ENCODE measurements at regions not wholly inside any gene's neighbourhood (a gene's known extent, or its start where the extent isn't known, plus 50 kb on each side); places are given as distances from the start of the nearest gene placed in this dataset.

GRCh38 chr9:107717529-107718314 is 228.2 kb upstream of the KLF4 start:
- H3K9ac ChIP-seq (ENCODE audit: low read length) = no peak overlapping the region
- H3K27ac ChIP-seq (ENCODE audit: low read depth, low read length) = no peak overlapping the region
- no peaks in the 10 kb centered on the region for H3K27me3 ChIP-seq (ENCODE audit: insufficient read depth, low read length)
- no peak overlapping the region for H2AFZ ChIP-seq (ENCODE audit: low read depth, low read length, poor library complexity, severe bottlenecking)
- BruUV-seq (replicated peaks) = no TSS peak
- H3K4me3 ChIP-seq (replicated peaks in 1 of 2; ENCODE audit: low read depth in 1 of 2, low read length in 2 of 2) = no peak overlapping the region
- no peak overlapping the region for H3K4me2 ChIP-seq (ENCODE audit: low read length)
- no peaks in the 10 kb centered on the region for H4K20me1 ChIP-seq (ENCODE audit: insufficient read depth)
- ATAC-seq (no peak), DNase-seq (ENCODE audit: low read depth, low spot score) (no peak)
- no peaks in the 10 kb centered on the region for H3K79me2 ChIP-seq (ENCODE audit: insufficient read depth, low read length)
- TF ChIP-seq ELF1 (IDR thresholded peaks at IDR 0.05; ENCODE audit: borderline replicate concordance, low read depth) (no peak), MAX (IDR thresholded peaks at IDR 0.05) (no peak), EZH2phosphoT487 (IDR thresholded peaks at IDR 0.05; ENCODE audit: borderline replicate concordance) (no peak), ZNF274 (IDR thresholded peaks at IDR 0.05; ENCODE audit: low read depth, low read length) (no peak), YY1 (IDR thresholded peaks at IDR 0.05; ENCODE audit: extremely low read depth, insufficient replicate concordance, low read depth, low read length) (no peak), FOSL1 (IDR thresholded peaks at IDR 0.05; ENCODE audit: low read depth) (no peak), TCF7L2 (IDR thresholded peaks at IDR 0.05; ENCODE audit: borderline replicate concordance, extremely low read depth, insufficient read depth, insufficient read length) (no peak), CBX3 (IDR thresholded peaks at IDR 0.05; ENCODE audit: low read depth) (no peak)
- no peaks in the 10 kb centered on the region for H3K9me2 ChIP-seq (ENCODE audit: insufficient read depth)
- POLR2A ChIA-PET = no interaction called here
- RAD21 ChIA-PET (ENCODE audit: low non-redundant PET in 1 of 2, low total read pairs in 2 of 2, uncharacterized antibody in 2 of 2, unreplicated experiment in 2 of 2) = no interaction called here
- H3K36me3 ChIP-seq (ENCODE audit: control insufficient read depth in 1 of 2, insufficient read depth in 2 of 2, low read length in 2 of 2) = no peaks in the 10 kb centered on the region
- CTCF ChIA-PET = no interaction called here
- peaks cover 5 to 6% of the 10 kb centered on the region in 2 experiments for H3K4me1 ChIP-seq (ENCODE audit: control insufficient read depth in 1 of 2, insufficient read depth in 2 of 2, low read length in 2 of 2)
- intact Hi-C loops (cut with micrococcal nuclease) = no loop called here
- H3K9me3 ChIP-seq (ENCODE audit: control insufficient read depth in 1 of 2, insufficient read depth in 1 of 2, low read depth in 1 of 2, low read length in 2 of 2) = no peaks in the 10 kb centered on the region

- H3K9me2 ChIP-seq (ENCODE audit: insufficient read depth) = no peaks in the 10 kb centered on the region
- H3K9ac ChIP-seq (ENCODE audit: low read length) = no peak overlapping the region
- no peaks in the 10 kb centered on the region for H3K79me2 ChIP-seq (ENCODE audit: insufficient read depth, low read length)
- H3K4me2 ChIP-seq (ENCODE audit: low read length) = no peak overlapping the region
- ATAC-seq (no peak), DNase-seq (ENCODE audit: low read depth, low spot score) (no peak)
- ChIA-PET RAD21 (ENCODE audit: low non-redundant PET in 1 of 2, low total read pairs in 2 of 2, uncharacterized antibody in 2 of 2, unreplicated experiment in 2 of 2) (no interaction called here), CTCF (no interaction called here), POLR2A (no interaction called here)
- TF ChIP-seq YY1 (IDR thresholded peaks at IDR 0.05; ENCODE audit: extremely low read depth, insufficient replicate concordance, low read depth, low read length) = no peak
- no peak for TF ChIP-seq REST (IDR thresholded peaks at IDR 0.05; ENCODE audit: low read depth)
- TF ChIP-seq ZNF274 (IDR thresholded peaks at IDR 0.05; ENCODE audit: low read depth, low read length) = no peak
- TF ChIP-seq SIN3A (IDR thresholded peaks at IDR 0.05; ENCODE audit: low read depth) = no peak
- no peak for TF ChIP-seq FOSL1 (IDR thresholded peaks at IDR 0.05; ENCODE audit: low read depth)
- TF ChIP-seq MAX (IDR thresholded peaks at IDR 0.05) = no peak
- TF ChIP-seq CTCF (IDR thresholded peaks at IDR 0.05 in 2 of 3, conservative IDR thresholded peaks at IDR 0.05 in 1 of 3; ENCODE audit: borderline replicate concordance in 1 of 3, insufficient read depth in 1 of 3, low read depth in 2 of 3, low read length in 2 of 3) = no peak
- no peak for TF ChIP-seq CEBPB (IDR thresholded peaks at IDR 0.05; ENCODE audit: low read depth)
- no peak for TF ChIP-seq JUND (IDR thresholded peaks at IDR 0.05)
- TF ChIP-seq EGR1 (IDR thresholded peaks at IDR 0.05; ENCODE audit: low read depth) = no peak
- H2AFZ ChIP-seq (ENCODE audit: low read depth, low read length, poor library complexity, severe bottlenecking) = no peak overlapping the region
- H4K20me1 ChIP-seq (ENCODE audit: insufficient read depth) = no peaks in the 10 kb centered on the region
- no peaks in the 10 kb centered on the region for H3K9me3 ChIP-seq (ENCODE audit: control insufficient read depth in 1 of 2, insufficient read depth in 1 of 2, low read depth in 1 of 2, low read length in 2 of 2)
- no peaks in the 10 kb centered on the region for H3K36me3 ChIP-seq (ENCODE audit: control insufficient read depth in 1 of 2, insufficient read depth in 2 of 2, low read length in 2 of 2)
- H3K27me3 ChIP-seq (ENCODE audit: insufficient read depth, low read length) = no peaks in the 10 kb centered on the region
- intact Hi-C loops (cut with micrococcal nuclease) = no loop called here
- no TSS peak for BruUV-seq (replicated peaks)
- no peak overlapping the region for H3K4me3 ChIP-seq (replicated peaks in 1 of 2; ENCODE audit: low read depth in 1 of 2, low read length in 2 of 2)
- no peak overlapping the region for H3K27ac ChIP-seq (ENCODE audit: low read depth, low read length)
- H3K4me1 ChIP-seq (ENCODE audit: control insufficient read depth in 1 of 2, insufficient read depth in 2 of 2, low read length in 2 of 2) = peaks cover 21 to 26% of the 10 kb centered on the region in 2 experiments
Observed at GRCh38 chr9:107715740-107716139, 226.2 kb upstream of the KLF4 start.

All from HCT116 (cell line).